GM12878 (cell line): ENCODE measurements at regions not wholly inside any gene's neighbourhood (a gene's known extent, or its start where the extent isn't known, plus 50 kb on each side); places are given as distances from the start of the nearest gene placed in this dataset.

Experiments used
- ATAC-seq: fragments of 200-7000 bp; cut with Tn5 transposase; 3 replicates; pipeline ENCODE4 v1.9.1; 2020; ENCODE audit warnings: mild to moderate bottlenecking, moderate library complexity
- BruUV-seq: library from RNA; stranded (reverse); fragments of 400-500 nt; replicated peaks from 2 replicates; lab custom pipeline; 2021; lab: Mats Ljungman, UMichigan
- CTCF ChIA-PET: fragments of 300-600 bp; sonication (Branson Sonifier 250); formaldehyde crosslinking; extraction: SDS; loops from one replicate; lab custom pipeline; 2021; ENCODE audit warnings: inconsistent platforms; lab: Yijun Ruan, JAX
- POLR2A ChIA-PET: fragments of 350-600 bp; formaldehyde crosslinking; extraction: SDS; loops from one replicate; lab custom pipeline; 2021; ENCODE audit warnings: inconsistent platforms; lab: Charles Lee
- RAD21 ChIA-PET: fragments of 300-600 bp; sonication (Branson Sonifier 250); formaldehyde crosslinking; loops from one replicate; lab custom pipeline; 2023; ENCODE audit warnings: antibody characterized with exemption; ENCODE audit not compliant: unreplicated experiment; lab: Charles Lee
- SMC1A ChIA-PET: fragments of 300-600 bp; sonication (Branson Sonifier 250); formaldehyde crosslinking; loops from one replicate; lab custom pipeline; 2023; ENCODE audit not compliant: unreplicated experiment, uncharacterized antibody; lab: Charles Lee
- DNase-seq: peaks from one replicate; pipeline ENCODE4 v3.0.0-alpha.2; 2011; ENCODE audit warnings: low read depth, low spot score
- FAIRE-seq: peaks from 3 replicates; lab custom pipeline; 2011; peaks lifted over from hg19 to GRCh38; lab: Jason Lieb, UNC
- H2AFZ ChIP-seq: 2 replicates; pipeline ENCODE4 v1.6.0; 2011; ENCODE audit warnings: low read depth, low read length, control low read depth; ENCODE audit not compliant: control insufficient read depth
- H3K27ac ChIP-seq: 2 replicates; pipeline ENCODE4 v1.5.1; 2011; ENCODE audit warnings: control low read depth; ENCODE audit not compliant: control insufficient read depth, insufficient read depth
- H3K27me3 ChIP-seq, 2 experiments: replicated peaks in 1 of 2; 2 replicates each; pipeline versions ENCODE4 v1.6.0 to v1.6.1; 2011; ENCODE audit warnings: low read length in 1 of 2; ENCODE audit not compliant: control insufficient read depth in 2 of 2, insufficient read depth in 2 of 2
- H3K36me3 ChIP-seq, 2 experiments: 2 replicates each; pipeline ENCODE4 v1.5.1; 2011; ENCODE audit warnings: low read length in 1 of 2; ENCODE audit not compliant: control insufficient read depth in 2 of 2, insufficient read depth in 2 of 2
- H3K4me1 ChIP-seq: 2 replicates; pipeline ENCODE4 v1.6.1; 2011; ENCODE audit warnings: mild to moderate bottlenecking, low read length, moderate library complexity, mixed read lengths; ENCODE audit not compliant: control insufficient read depth, insufficient read depth
- H3K4me2 ChIP-seq: 2 replicates; pipeline ENCODE4 v1.6.0; 2011; ENCODE audit warnings: control low read depth; ENCODE audit not compliant: control insufficient read depth, insufficient read depth
- H3K4me3 ChIP-seq: fragments of 200-600 bp; sonication (generic); 2 replicates; pipeline ENCODE4 v1.5.1; 2016
- H3K79me2 ChIP-seq: 2 replicates; pipeline ENCODE4 v1.6.0; 2011; ENCODE audit warnings: low read length; ENCODE audit not compliant: control insufficient read depth, insufficient read depth
- H3K9ac ChIP-seq: 2 replicates; pipeline ENCODE4 v1.8.0; 2011; ENCODE audit warnings: low read length, control low read depth, mixed read lengths; ENCODE audit not compliant: control insufficient read depth, insufficient read depth
- H3K9me3 ChIP-seq: replicated peaks from 3 replicates; pipeline ENCODE4 v1.5.1; 2011; ENCODE audit warnings: mild to moderate bottlenecking, low read length; ENCODE audit not compliant: control insufficient read depth, insufficient read depth
- H4K20me1 ChIP-seq: 2 replicates; pipeline ENCODE4 v1.6.0; 2011; ENCODE audit not compliant: control insufficient read depth, insufficient read depth
- MTA2 ChIP-seq: fragments of 450-650 bp; IDR thresholded peaks from 2 replicates; pipeline ENCODE4 v1.6.1; 2016; ENCODE audit warnings: low read depth, mild to moderate bottlenecking, moderate library complexity
- NFXL1 ChIP-seq: fragments of 450-650 bp; IDR thresholded peaks from 2 replicates; pipeline ENCODE4 v1.6.1; 2017; ENCODE audit warnings: antibody characterized with exemption, mild to moderate bottlenecking, borderline replicate concordance
- ZBTB33 ChIP-seq: fragments of 450-650 bp; IDR thresholded peaks from 2 replicates; pipeline ENCODE4 v1.6.1; 2017; ENCODE audit warnings: mild to moderate bottlenecking
- WGBS: methylation state at CpG from one replicate; pipeline ENCODE4 v1.1.6; 2016; ENCODE audit warnings: low lambda C conversion rate; ENCODE audit not compliant: insufficient replicate concordance, insufficient coverage; ENCODE audit errors: missing lambda C conversion rate; 5-methylcytosine and 5-hydroxymethylcytosine counted together
- in situ Hi-C: fragments of 300-500 bp; cut with MboI; formaldehyde crosslinking; loops from 9 replicates; pipeline ENCODE4 v1.14.3; 2018; ENCODE audit warnings: mixed read lengths
- intact Hi-C: fragments of 100-400 bp; cut with micrococcal nuclease; formaldehyde crosslinking; loops from one replicate; pipeline ENCODE4 v1.14.2; 2022; ENCODE audit not compliant: unreplicated experiment
- TF ChIP-seq, protein P1 (sequence below): fragments of 150-350 bp; IDR thresholded peaks from 2 replicates; pipeline ENCODE4 v1.6.1; 2014; ENCODE audit warnings: mild to moderate bottlenecking, low read depth, low read length

- Histone ChIP-seq H3K9ac (no peak overlapping the region), H3K4me3 (no peak overlapping the region), H3K4me1 (no peaks in the 10 kb centered on the region), H3K79me2 (no peaks in the 10 kb centered on the region), H3K27me3 (no peaks in the 10 kb centered on the region), H3K36me3 (no peaks in the 10 kb centered on the region), H3K27ac (no peak overlapping the region), H3K9me3 (no peaks in the 10 kb centered on the region), H3K4me2 (no peak overlapping the region), H2AFZ (no peak overlapping the region), H4K20me1 (no peaks in the 10 kb centered on the region)
- BruUV-seq = no TSS peak
- POLR2A ChIA-PET = no interaction called here
- CTCF ChIA-PET = no interaction called here
- WGBS = 25% methylated on average over 6 of the region's 6 CpGs
- no peak for FAIRE-seq
- intact Hi-C loops = loop anchor here (10.0 kb wide), 1 partner anchor 55 kb away; no protein-coding TSS in a partner anchor
- SMC1A ChIA-PET = no interaction called here
- no peak for DNase-seq
- RAD21 ChIA-PET = no interaction called here
- in situ Hi-C loops = no loop called here
- no peak for ATAC-seq
- TF ChIP-seq ZBTB33 (no peak), NFXL1 (no peak)
- TF ChIP-seq, protein P1, sequence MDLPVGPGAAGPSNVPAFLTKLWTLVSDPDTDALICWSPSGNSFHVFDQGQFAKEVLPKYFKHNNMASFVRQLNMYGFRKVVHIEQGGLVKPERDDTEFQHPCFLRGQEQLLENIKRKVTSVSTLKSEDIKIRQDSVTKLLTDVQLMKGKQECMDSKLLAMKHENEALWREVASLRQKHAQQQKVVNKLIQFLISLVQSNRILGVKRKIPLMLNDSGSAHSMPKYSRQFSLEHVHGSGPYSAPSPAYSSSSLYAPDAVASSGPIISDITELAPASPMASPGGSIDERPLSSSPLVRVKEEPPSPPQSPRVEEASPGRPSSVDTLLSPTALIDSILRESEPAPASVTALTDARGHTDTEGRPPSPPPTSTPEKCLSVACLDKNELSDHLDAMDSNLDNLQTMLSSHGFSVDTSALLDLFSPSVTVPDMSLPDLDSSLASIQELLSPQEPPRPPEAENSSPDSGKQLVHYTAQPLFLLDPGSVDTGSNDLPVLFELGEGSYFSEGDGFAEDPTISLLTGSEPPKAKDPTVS = no peak
- TF ChIP-seq, all 136 proteins: peak for 0
These were observed 280.2 kb downstream of the CDK5RAP2 start for GRCh38 chr9:120299785-120300184.

GRCh38 chr9:120294003-120294402, 286.0 kb downstream of the CDK5RAP2 start:
- no peak for ATAC-seq
- ChIA-PET CTCF (no interaction called here), POLR2A (no interaction called here), RAD21 (no interaction called here), SMC1A (no interaction called here)
- no TSS peak for BruUV-seq
- no peak for FAIRE-seq
- H3K4me3 ChIP-seq = no peak overlapping the region
- intact Hi-C loops (loop anchor here (10.0 kb wide), 1 partner anchor 61 kb away; no protein-coding TSS in a partner anchor), in situ Hi-C loops (no loop called here)
- H2AFZ ChIP-seq = no peak overlapping the region
- no peaks in the 10 kb centered on the region for H3K27me3 ChIP-seq
- no peaks in the 10 kb centered on the region for H3K36me3 ChIP-seq
- H3K9ac ChIP-seq = no peak overlapping the region
- H3K4me2 ChIP-seq = no peak overlapping the region
- H3K9me3 ChIP-seq = no peaks in the 10 kb centered on the region
- no peaks in the 10 kb centered on the region for H4K20me1 ChIP-seq
- H3K4me1 ChIP-seq = no peaks in the 10 kb centered on the region
- DNase-seq = no peak
- TF ChIP-seq MTA2 = no peak
- WGBS = 24% methylated on average over 4 of the region's 4 CpGs
- no peak overlapping the region for H3K27ac ChIP-seq
- H3K79me2 ChIP-seq = no peaks in the 10 kb centered on the region
